ENCODE measurements at regions not wholly inside any gene's neighbourhood (a gene's known extent, or its start where the extent isn't known, plus 50 kb on each side); places are given as distances from the start of the nearest gene placed in this dataset.

DNA sequence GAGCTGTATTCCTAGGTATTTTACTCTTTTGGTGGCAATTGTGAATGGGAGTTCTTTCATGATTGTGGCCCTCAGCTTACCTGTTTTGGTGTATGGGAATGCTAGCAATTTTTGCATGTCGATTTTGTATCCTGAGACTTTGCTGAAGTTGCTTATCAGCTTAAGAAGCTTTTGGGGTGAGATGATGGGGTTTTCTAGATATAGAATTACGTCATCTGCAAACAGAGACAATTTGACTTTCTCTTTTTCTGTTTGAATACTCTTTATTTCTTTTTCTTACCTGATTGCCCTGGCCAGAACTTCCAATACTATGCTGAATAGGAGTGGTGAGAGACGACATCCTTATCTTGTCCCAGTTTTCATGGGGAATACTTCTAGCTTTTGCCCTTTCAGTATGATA, 191.2 kb downstream of the KCNE4 start:
- TF ChIP-seq, protein P1, sequence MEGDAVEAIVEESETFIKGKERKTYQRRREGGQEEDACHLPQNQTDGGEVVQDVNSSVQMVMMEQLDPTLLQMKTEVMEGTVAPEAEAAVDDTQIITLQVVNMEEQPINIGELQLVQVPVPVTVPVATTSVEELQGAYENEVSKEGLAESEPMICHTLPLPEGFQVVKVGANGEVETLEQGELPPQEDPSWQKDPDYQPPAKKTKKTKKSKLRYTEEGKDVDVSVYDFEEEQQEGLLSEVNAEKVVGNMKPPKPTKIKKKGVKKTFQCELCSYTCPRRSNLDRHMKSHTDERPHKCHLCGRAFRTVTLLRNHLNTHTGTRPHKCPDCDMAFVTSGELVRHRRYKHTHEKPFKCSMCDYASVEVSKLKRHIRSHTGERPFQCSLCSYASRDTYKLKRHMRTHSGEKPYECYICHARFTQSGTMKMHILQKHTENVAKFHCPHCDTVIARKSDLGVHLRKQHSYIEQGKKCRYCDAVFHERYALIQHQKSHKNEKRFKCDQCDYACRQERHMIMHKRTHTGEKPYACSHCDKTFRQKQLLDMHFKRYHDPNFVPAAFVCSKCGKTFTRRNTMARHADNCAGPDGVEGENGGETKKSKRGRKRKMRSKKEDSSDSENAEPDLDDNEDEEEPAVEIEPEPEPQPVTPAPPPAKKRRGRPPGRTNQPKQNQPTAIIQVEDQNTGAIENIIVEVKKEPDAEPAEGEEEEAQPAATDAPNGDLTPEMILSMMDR (IDR thresholded peaks at IDR 0.05) = no peak
- TF ChIP-seq POLR2A (IDR thresholded peaks at IDR 0.05) = no peak
